Mesenchymal stem cell (in vitro differentiated cells and primary cell): ENCODE measurements at regions not wholly inside any gene's neighbourhood (a gene's known extent, or its start where the extent isn't known, plus 50 kb on each side); places are given as distances from the start of the nearest gene placed in this dataset.

Experiments used
- DNase-seq: peaks from one replicate; pipeline ENCODE4 v3.0.0-alpha.2; 2013
- H2AFZ ChIP-seq: one replicate; pipeline ENCODE4 v1.6.1; 2013; ENCODE audit warnings: low read depth, mild to moderate bottlenecking, control low read depth, inconsistent platforms, low read length, moderate library complexity
- H2AK5ac ChIP-seq: 2 replicates; pipeline ENCODE4 v1.6.1; 2013; ENCODE audit warnings: low read length, moderate library complexity, mild to moderate bottlenecking, inconsistent platforms; ENCODE audit not compliant: severe bottlenecking
- H2BK120ac ChIP-seq: one replicate; pipeline ENCODE4 v1.6.1; 2013; ENCODE audit warnings: low read depth, mild to moderate bottlenecking, inconsistent platforms, low read length, moderate library complexity
- H2BK12ac ChIP-seq, 2 experiments: one replicate each; pipeline ENCODE4 v1.6.1; 2013; ENCODE audit warnings: inconsistent platforms in 2 of 2, low read length in 2 of 2, mild to moderate bottlenecking in 2 of 2, moderate library complexity in 2 of 2, control low read depth in 1 of 2
- H2BK15ac ChIP-seq: one replicate; pipeline ENCODE4 v1.6.1; 2013; ENCODE audit warnings: mild to moderate bottlenecking, low read depth, inconsistent platforms; ENCODE audit not compliant: poor library complexity, severe bottlenecking
- H2BK5ac ChIP-seq: 2 replicates; pipeline ENCODE4 v1.6.1; 2013; ENCODE audit warnings: low read depth, mild to moderate bottlenecking, low read length, control low read depth, inconsistent platforms; ENCODE audit not compliant: poor library complexity, severe bottlenecking
- H3K14ac ChIP-seq, 2 experiments: one replicate each; pipeline ENCODE4 v1.6.1; 2013; ENCODE audit warnings: inconsistent platforms in 2 of 2, low read length in 2 of 2, control low read depth in 1 of 2, mild to moderate bottlenecking in 1 of 2, moderate library complexity in 1 of 2
- H3K18ac ChIP-seq, 2 experiments: one replicate each; pipeline ENCODE4 v1.6.1; 2013; ENCODE audit warnings: inconsistent platforms in 2 of 2, low read length in 2 of 2, control low read depth in 1 of 2, low read depth in 1 of 2, mild to moderate bottlenecking in 1 of 2
- H3K23ac ChIP-seq, 2 experiments: one replicate each; pipeline ENCODE4 v1.6.1; 2013; ENCODE audit warnings: inconsistent platforms in 2 of 2, low read length in 2 of 2, mild to moderate bottlenecking in 2 of 2, moderate library complexity in 2 of 2, control low read depth in 1 of 2
- H3K27ac ChIP-seq: 2 replicates; pipeline ENCODE4 v1.5.1; 2013; ENCODE audit warnings: mild to moderate bottlenecking, moderate library complexity, low read length, control low read depth, inconsistent platforms; ENCODE audit not compliant: poor library complexity, severe bottlenecking
- H3K27me3 ChIP-seq, 2 experiments: 2 replicates each; pipeline versions ENCODE4 v1.6.1 to v1.7.0; 2013; ENCODE audit warnings: low read length in 2 of 2, mild to moderate bottlenecking in 2 of 2, moderate library complexity in 2 of 2, control low read depth in 1 of 2, inconsistent platforms in 1 of 2; ENCODE audit not compliant: control insufficient read depth in 1 of 2, insufficient read depth in 1 of 2
- H3K36me3 ChIP-seq, 2 experiments: 2 replicates each; pipeline versions ENCODE4 v1.6.1 to v1.7.0; 2013; ENCODE audit warnings: low read length in 2 of 2, control low read depth in 1 of 2, inconsistent platforms in 1 of 2, low read depth in 1 of 2, mild to moderate bottlenecking in 1 of 2; ENCODE audit not compliant: insufficient read depth in 2 of 2, control insufficient read depth in 1 of 2
- H3K4ac ChIP-seq, 2 experiments: one replicate each; pipeline ENCODE4 v1.6.1; 2013; ENCODE audit warnings: inconsistent platforms in 2 of 2, low read length in 2 of 2, mild to moderate bottlenecking in 2 of 2, moderate library complexity in 2 of 2, control low read depth in 1 of 2, low read depth in 1 of 2
- H3K4me1 ChIP-seq: 2 replicates; pipeline ENCODE4 v1.6.1; 2013; ENCODE audit warnings: low read depth, low read length, control low read depth; ENCODE audit not compliant: control insufficient read depth, insufficient read depth
- H3K4me2 ChIP-seq: 2 replicates; pipeline ENCODE4 v1.6.1; 2013; ENCODE audit warnings: low read length, mild to moderate bottlenecking, inconsistent platforms; ENCODE audit not compliant: poor library complexity, severe bottlenecking
- H3K4me3 ChIP-seq, 2 experiments: 2 replicates each; pipeline versions ENCODE4 v1.5.1 to v1.7.0; 2013; ENCODE audit warnings: low read length in 2 of 2, mild to moderate bottlenecking in 2 of 2, control low read depth in 1 of 2, low read depth in 1 of 2; ENCODE audit not compliant: insufficient read depth in 1 of 2
- H3K79me1 ChIP-seq: replicated peaks from 2 replicates; pipeline ENCODE4 v1.6.1; 2013; ENCODE audit warnings: mild to moderate bottlenecking, control low read depth, low read length, inconsistent platforms; ENCODE audit not compliant: poor library complexity, severe bottlenecking
- H3K9ac ChIP-seq: 2 replicates; pipeline ENCODE4 v1.7.0; 2013; ENCODE audit warnings: mild to moderate bottlenecking, low read length, moderate library complexity
- H3K9me3 ChIP-seq: 2 replicates; pipeline ENCODE4 v1.7.0; 2013; ENCODE audit warnings: mild to moderate bottlenecking, low read length; ENCODE audit not compliant: control insufficient read depth
- H4K8ac ChIP-seq: one replicate; pipeline ENCODE4 v1.6.1; 2013; ENCODE audit warnings: inconsistent platforms, mild to moderate bottlenecking, low read length, moderate library complexity
- H4K91ac ChIP-seq: one replicate; pipeline ENCODE4 v1.6.1; 2013; ENCODE audit warnings: mild to moderate bottlenecking, low read length, inconsistent platforms
- WGBS: methylation state at CpG from one replicate; pipeline ENCODE4 v1.1.7; 2013; ENCODE audit warnings: mixed read lengths; 5-methylcytosine and 5-hydroxymethylcytosine counted together

DNA sequence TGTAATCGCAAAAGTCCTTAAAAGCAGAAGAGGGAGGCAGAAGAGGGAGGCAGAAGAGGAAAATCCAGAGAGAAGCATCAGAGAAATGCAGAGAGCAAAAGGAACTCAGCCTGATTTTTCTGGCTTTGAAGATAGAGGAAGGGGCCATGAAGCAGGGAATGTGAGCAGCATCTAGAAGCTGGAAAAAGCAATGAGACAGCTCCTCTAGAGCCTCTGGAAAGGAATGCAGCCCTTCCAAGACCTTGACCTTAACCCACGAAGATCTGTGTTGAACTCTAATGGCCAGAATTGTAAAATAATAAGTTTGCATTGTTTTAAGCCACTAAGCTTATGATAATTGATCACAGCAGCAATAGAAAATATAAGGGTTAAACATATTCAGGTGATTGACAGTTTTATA lies 159.6 kb downstream of the ATPSCKMT start:
- no peak overlapping the region for H2AK5ac ChIP-seq
- no peak overlapping the region for H3K4ac ChIP-seq
- H3K18ac ChIP-seq, result no peak overlapping the region
- H2AFZ ChIP-seq, result no peak overlapping the region
- no peak overlapping the region for H2BK5ac ChIP-seq
- peaks cover 8% of the 10 kb centered on the region for H3K9me3 ChIP-seq
- no peak overlapping the region for H2BK12ac ChIP-seq
- H2BK120ac ChIP-seq, result no peak overlapping the region
- H3K23ac ChIP-seq, result no peak overlapping the region
- H3K14ac ChIP-seq, result no peak overlapping the region
- no peak overlapping the region for H4K91ac ChIP-seq
- H3K4me2 ChIP-seq, result no peak overlapping the region
- no peak overlapping the region for H3K9ac ChIP-seq
- no peak for DNase-seq
- no peaks in the 10 kb centered on the region for H3K79me1 ChIP-seq
- H2BK15ac ChIP-seq, result no peak overlapping the region
- H3K4me3 ChIP-seq, result no peak overlapping the region
- WGBS, result 85% methylated on average over 2 of the region's 2 CpGs
- no peak overlapping the region for H4K8ac ChIP-seq
- no peaks in the 10 kb centered on the region for H3K36me3 ChIP-seq
- H3K27ac ChIP-seq, result no peak overlapping the region
- peaks cover 0 to 4% of the 10 kb centered on the region in 2 experiments for H3K27me3 ChIP-seq
- no peaks in the 10 kb centered on the region for H3K4me1 ChIP-seq

DNA sequence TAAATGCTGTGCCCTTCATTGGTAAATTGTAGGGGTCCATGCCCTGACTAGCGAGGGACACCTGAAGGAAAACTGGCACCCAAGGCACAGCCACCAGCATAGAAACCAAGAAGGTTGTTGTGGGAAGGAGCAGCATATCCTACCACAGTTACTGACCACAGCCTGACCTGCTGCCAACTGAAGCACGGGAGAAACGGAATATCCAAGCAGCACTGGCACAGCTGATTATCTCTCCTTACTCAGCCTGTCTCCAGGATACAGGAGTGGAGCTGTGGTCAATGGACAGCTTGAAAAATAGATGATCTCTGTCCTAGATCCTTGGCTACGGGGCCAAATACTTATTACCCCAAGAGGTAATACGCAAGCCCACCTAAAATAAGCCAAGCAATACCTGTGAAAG lies 164.5 kb downstream of the ATPSCKMT start:
- DNase-seq, result no peak
- no peaks in the 10 kb centered on the region for H3K36me3 ChIP-seq
- no peak overlapping the region for H3K14ac ChIP-seq
- no peak overlapping the region for H3K23ac ChIP-seq
- no peaks in the 10 kb centered on the region for H3K79me1 ChIP-seq
- H3K4me1 ChIP-seq, result no peaks in the 10 kb centered on the region
- H4K8ac ChIP-seq, result no peak overlapping the region
- peaks cover 0 to 9% of the 10 kb centered on the region in 2 experiments for H3K27me3 ChIP-seq
- no peak overlapping the region for H4K91ac ChIP-seq
- no peak overlapping the region for H2BK15ac ChIP-seq
- peaks cover 8% of the 10 kb centered on the region for H3K9me3 ChIP-seq
- H2AK5ac ChIP-seq, result no peak overlapping the region
- H3K27ac ChIP-seq, result no peak overlapping the region
- no peak overlapping the region for H2BK120ac ChIP-seq
- H3K4ac ChIP-seq, result no peak overlapping the region
- H2AFZ ChIP-seq, result no peak overlapping the region
- no peak overlapping the region for H3K4me3 ChIP-seq
- no peak overlapping the region for H3K4me2 ChIP-seq
- 67% methylated on average over 4 of the region's 5 CpGs for WGBS
- no peak overlapping the region for H3K9ac ChIP-seq
- H3K18ac ChIP-seq, result no peak overlapping the region
- no peak overlapping the region for H2BK5ac ChIP-seq
- H2BK12ac ChIP-seq, result no peak overlapping the region

DNA sequence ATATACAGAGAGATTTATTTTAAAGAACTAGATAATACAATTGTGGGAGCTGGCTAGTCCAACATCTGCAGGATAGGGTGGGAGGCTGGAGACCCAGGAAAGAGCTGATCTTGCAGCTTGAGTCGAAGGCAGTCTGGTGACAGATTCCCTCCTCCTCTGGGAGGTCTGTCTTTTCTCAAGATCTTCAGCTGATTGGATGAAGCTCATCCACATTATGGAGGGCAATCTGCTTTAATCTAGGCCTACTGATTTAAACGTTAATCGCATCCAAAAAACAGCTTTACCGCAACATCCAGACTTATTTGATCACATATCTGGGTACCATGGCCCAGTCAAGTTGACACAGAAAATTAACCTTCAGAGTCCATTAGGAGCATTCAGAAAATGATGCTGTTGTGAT lies 168.1 kb downstream of the ATPSCKMT start:
- Histone ChIP-seq H3K4me3 (no peak overlapping the region), H3K4me2 (no peak overlapping the region), H2BK120ac (no peak overlapping the region), H3K4ac (no peak overlapping the region), H3K9me3 (no peaks in the 10 kb centered on the region), H4K91ac (no peak overlapping the region), H3K23ac (no peak overlapping the region), H2AFZ (no peak overlapping the region), H4K8ac (no peak overlapping the region), H3K4me1 (no peaks in the 10 kb centered on the region), H3K27me3 (peaks cover 0 to 17% of the 10 kb centered on the region in 2 experiments), H3K79me1 (no peaks in the 10 kb centered on the region), H2BK15ac (no peak overlapping the region), H2BK5ac (no peak overlapping the region), H3K36me3 (no peaks in the 10 kb centered on the region), H2AK5ac (no peak overlapping the region), H2BK12ac (no peak overlapping the region), H3K18ac (no peak overlapping the region), H3K27ac (no peak overlapping the region), H3K9ac (no peak overlapping the region), H3K14ac (no peak overlapping the region)
- 82% methylated on average over 4 of the region's 4 CpGs for WGBS
- DNase-seq, result no peak

DNA sequence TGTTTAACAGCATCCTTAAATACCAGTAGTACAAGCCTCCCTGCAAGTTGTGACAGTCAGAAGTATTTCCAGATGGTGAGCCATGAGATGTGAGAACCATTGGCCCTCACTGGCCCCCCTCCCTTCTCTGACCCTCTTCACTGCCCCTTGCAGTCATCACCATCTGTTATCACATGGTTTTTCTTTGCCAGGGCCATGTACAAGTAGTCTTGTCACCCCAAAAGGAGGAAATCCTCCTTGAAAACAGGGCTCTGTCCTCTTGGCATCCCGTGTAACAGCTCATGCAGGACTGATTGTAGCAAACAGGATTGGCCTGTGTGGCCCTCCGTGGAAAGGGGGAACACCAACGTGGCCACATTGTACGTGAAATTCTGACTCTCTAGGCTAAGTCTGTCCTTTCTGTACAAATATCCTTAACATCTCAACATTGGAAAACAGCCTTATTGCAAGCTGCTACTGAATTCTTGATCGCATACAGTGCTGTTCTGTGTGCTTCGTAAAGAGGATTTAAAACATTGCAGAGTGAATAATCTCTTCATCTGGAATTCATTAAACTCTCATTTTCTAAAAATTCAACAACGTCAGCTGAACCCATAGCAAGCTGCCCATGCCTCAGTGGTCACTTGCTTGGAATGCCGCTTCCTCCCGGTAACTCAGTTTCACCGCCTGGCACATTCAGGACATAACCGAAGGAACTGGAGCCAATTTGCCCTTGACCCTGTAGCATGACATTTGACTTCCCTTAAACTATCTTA lies 171.7 kb downstream of the ATPSCKMT start:
- peaks cover 0 to 17% of the 10 kb centered on the region in 2 experiments for H3K27me3 ChIP-seq
- H2BK15ac ChIP-seq, result no peak overlapping the region
- no peak overlapping the region for H3K27ac ChIP-seq
- no peak overlapping the region for H3K4me2 ChIP-seq
- DNase-seq, result no peak
- no peaks in the 10 kb centered on the region for H3K9me3 ChIP-seq
- H2AK5ac ChIP-seq, result no peak overlapping the region
- no peak overlapping the region for H2BK5ac ChIP-seq
- no peaks in the 10 kb centered on the region for H3K36me3 ChIP-seq
- H2BK120ac ChIP-seq, result no peak overlapping the region
- no peak overlapping the region for H4K8ac ChIP-seq
- H3K23ac ChIP-seq, result no peak overlapping the region
- H3K18ac ChIP-seq, result no peak overlapping the region
- no peak overlapping the region for H3K4ac ChIP-seq
- no peak overlapping the region for H4K91ac ChIP-seq
- WGBS, result 71% methylated on average over 11 of the region's 11 CpGs
- H3K14ac ChIP-seq, result no peak overlapping the region
- peak overlapping the region; percentile 83 for H3K9ac ChIP-seq
- no peak overlapping the region for H2BK12ac ChIP-seq
- no peak overlapping the region for H2AFZ ChIP-seq
- H3K4me3 ChIP-seq, result peak overlapping the region in 1 of 2 experiments; percentile 66
- H3K79me1 ChIP-seq, result no peaks in the 10 kb centered on the region
- H3K4me1 ChIP-seq, result no peaks in the 10 kb centered on the region
